ENCODE measurements at regions not wholly inside any gene's neighbourhood (a gene's known extent, or its start where the extent isn't known, plus 50 kb on each side); places are given as distances from the start of the nearest gene placed in this dataset.

DNA sequence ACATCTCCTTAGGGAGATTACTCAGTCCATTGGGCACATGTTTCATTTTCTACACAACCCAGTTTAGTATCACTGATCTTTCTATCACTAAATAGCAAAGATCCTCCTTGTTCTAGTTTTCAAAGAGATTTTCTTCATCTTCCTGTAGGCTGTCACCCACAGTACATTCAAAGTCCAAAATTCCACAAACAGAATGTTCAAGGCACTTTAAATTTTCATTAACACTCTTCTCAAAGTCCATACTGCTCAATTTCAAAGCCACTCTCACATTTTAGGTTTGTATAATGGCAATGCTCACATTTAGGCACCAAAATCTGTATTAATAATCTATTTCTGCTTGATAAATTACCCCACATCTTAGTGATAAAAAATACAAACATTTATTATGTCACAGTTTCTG lies 152.8 kb downstream of the FSIP2 start:
- CTCF ChIA-PET: no interaction called here
- Mint-ChIP-seq H3K27ac (no peak overlapping the region), H3K9me3 (peaks cover 0 to 5% (median 0%) of the 10 kb centered on the region in 5 donors), H3K4me3 (no peak overlapping the region), H3K36me3 (no peaks in the 10 kb centered on the region), H3K4me1 (no peaks in the 10 kb centered on the region), H3K27me3 (peaks cover 0 to 2% of the 10 kb centered on the region in 2 donors)
- Histone ChIP-seq H3K36me3 (ENCODE audit: insufficient read depth, low read length) (no peaks in the 10 kb centered on the region), H3K4me3 (ENCODE audit: low read length) (no peak overlapping the region), H3K27ac (ENCODE audit: low read depth, low read length) (no peak overlapping the region), H3K9me3 (ENCODE audit: low read length) (no peaks in the 10 kb centered on the region), H3K4me1 (ENCODE audit: insufficient read depth, low read length) (no peaks in the 10 kb centered on the region), H3K27me3 (ENCODE audit: insufficient read depth, low read length, poor library complexity, severe bottlenecking) (no peaks in the 10 kb centered on the region)
- DNase-seq: no peak
- POLR2A ChIA-PET: no interaction called here

DNA sequence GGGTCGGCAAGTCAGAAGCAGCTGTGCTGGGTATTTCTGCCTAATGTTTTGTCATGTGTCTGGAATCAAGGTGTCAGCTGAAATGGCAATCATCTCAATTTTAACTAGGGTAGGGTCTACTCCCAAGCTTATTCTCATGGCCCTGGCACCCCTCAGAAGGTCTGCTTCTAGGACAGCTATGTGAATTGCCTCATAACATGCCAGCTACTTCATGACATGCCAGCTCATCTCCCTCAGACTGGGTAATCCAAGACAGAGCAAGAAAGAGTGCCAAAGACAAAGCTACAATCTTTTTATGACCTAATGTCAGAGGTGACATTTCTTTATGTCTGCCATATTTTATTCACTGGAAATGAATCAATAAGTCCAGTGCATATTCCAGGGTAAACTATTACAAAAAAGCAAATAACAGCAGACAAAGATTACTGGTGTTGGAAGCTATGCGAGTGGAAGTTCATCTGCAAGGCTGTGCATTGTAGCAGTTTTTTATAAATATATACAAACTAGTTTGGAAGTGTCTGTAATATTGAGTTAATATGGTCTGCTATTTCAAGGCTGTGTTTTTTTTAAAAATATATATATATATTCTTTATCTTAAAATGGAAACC lies 153.3 kb downstream of the FSIP2 start:
- Histone ChIP-seq H3K4me3 (ENCODE audit: low read length) (no peak overlapping the region), H3K4me1 (ENCODE audit: insufficient read depth, low read length) (no peaks in the 10 kb centered on the region), H3K9me3 (ENCODE audit: low read length) (no peaks in the 10 kb centered on the region), H3K27ac (ENCODE audit: low read depth, low read length) (no peak overlapping the region), H3K36me3 (ENCODE audit: insufficient read depth, low read length) (no peaks in the 10 kb centered on the region), H3K27me3 (ENCODE audit: insufficient read depth, low read length, poor library complexity, severe bottlenecking) (no peaks in the 10 kb centered on the region)
- ChIA-PET POLR2A (no interaction called here), CTCF (no interaction called here)
- no peak overlapping the region for H3K27ac Mint-ChIP-seq
- H3K36me3 Mint-ChIP-seq: no peaks in the 10 kb centered on the region
- H3K4me3 Mint-ChIP-seq: no peak overlapping the region
- peaks cover 0 to 5% (median 0%) of the 10 kb centered on the region in 5 donors for H3K9me3 Mint-ChIP-seq
- no peaks in the 10 kb centered on the region for H3K4me1 Mint-ChIP-seq
- DNase-seq: no peak
- H3K27me3 Mint-ChIP-seq: peaks cover 0 to 2% of the 10 kb centered on the region in 2 donors

DNA sequence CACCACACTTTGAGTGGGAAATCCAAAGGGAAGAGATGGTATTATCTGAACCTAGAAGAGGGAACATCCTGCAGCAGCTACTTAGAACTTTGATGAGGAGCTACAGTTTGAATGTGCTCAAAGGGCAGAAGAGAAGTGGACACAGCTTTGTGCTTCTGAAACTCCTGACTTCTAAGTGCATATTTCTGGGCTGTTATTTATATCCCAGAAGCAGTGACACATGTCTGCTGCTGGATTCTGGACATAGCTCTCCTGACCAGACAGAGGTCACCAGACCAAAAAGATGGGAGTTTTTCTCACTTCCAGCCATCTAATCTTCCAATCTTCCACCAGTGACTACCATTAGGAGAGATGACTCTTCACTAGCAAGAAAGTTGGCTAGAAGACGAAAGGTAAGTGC lies 153.9 kb downstream of the FSIP2 start:
- Mint-ChIP-seq H3K4me1 (no peaks in the 10 kb centered on the region), H3K27me3 (peaks cover 0 to 2% of the 10 kb centered on the region in 2 donors), H3K4me3 (no peak overlapping the region), H3K36me3 (no peaks in the 10 kb centered on the region), H3K9me3 (peaks cover 0 to 5% (median 0%) of the 10 kb centered on the region in 5 donors), H3K27ac (no peak overlapping the region)
- Histone ChIP-seq H3K4me1 (ENCODE audit: insufficient read depth, low read length) (no peaks in the 10 kb centered on the region), H3K4me3 (ENCODE audit: low read length) (no peak overlapping the region), H3K36me3 (ENCODE audit: insufficient read depth, low read length) (no peaks in the 10 kb centered on the region), H3K27me3 (ENCODE audit: insufficient read depth, low read length, poor library complexity, severe bottlenecking) (no peaks in the 10 kb centered on the region), H3K9me3 (ENCODE audit: low read length) (no peaks in the 10 kb centered on the region), H3K27ac (ENCODE audit: low read depth, low read length) (no peak overlapping the region)
- ChIA-PET CTCF (no interaction called here), POLR2A (no interaction called here)
- no peak for DNase-seq

DNA sequence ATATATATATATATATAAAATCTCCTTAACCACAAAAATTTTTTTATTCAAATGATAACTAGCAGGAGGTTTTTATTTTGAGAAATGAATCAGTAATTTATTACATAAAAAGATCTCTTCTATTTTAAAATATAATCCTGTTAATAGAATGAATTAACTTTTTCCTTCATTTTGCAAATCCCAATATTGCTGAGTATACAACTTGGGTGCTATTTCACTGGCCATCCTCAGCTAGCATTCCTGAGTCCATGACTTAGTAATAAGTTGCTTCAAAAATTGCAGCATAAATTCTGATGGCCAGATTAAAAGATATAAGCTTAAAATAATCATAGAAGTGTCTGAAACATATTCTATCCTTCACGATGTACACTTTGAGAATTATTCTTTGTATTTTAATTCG lies 155.6 kb downstream of the FSIP2 start:
- H3K9me3 Mint-ChIP-seq: peaks cover 0 to 6% (median 0%) of the 10 kb centered on the region in 5 donors
- CTCF ChIA-PET: no interaction called here

DNA sequence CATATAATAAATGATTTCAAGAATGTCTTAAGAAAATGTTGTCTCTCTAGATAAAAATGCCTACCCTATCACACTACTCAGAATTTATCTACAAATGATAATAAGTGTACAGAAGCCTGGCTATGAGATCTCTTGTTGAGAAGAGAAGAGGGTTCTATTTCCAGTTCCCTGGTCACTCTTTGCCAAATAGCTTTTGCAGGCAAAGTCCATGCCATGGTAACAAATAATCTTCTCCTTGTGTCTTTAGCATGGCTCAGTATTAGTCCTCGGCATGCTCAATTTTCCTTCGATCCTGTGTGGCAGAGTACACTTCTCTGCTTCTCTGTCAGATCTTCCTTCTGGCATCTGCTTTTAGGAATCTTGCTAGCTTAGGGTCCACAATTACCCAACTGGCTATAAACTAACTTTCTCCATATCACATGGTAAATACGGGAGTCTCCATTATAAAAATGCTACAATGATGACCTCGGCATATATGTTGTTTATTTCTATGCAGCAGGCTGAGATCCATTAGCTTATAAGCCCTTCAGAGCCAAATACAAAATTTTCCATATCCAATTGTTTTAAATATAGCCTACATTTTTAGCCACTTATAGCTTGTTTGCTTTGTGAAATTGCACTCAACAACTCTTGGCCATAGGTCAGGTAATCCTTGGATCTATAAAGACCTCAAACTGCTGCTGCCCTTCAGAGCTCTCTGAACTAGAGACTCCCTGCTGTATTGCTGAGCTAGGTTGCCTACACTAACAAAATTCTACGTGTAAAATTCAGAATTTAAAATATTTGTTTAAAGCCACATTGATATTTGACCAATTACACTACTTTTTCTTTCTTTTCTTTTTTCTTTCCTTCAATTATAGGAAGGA lies 157.5 kb downstream of the FSIP2 start:
- H3K27me3 Mint-ChIP-seq: peaks cover 0 to 2% of the 10 kb centered on the region in 2 donors
- no peak overlapping the region for H3K27ac Mint-ChIP-seq
- ChIA-PET CTCF (no interaction called here), POLR2A (no interaction called here)
- no peak overlapping the region for H3K27ac ChIP-seq (ENCODE audit: low read depth, low read length)
- H3K4me3 ChIP-seq (ENCODE audit: low read length): no peak overlapping the region
- H3K27me3 ChIP-seq (ENCODE audit: insufficient read depth, low read length, poor library complexity, severe bottlenecking): no peaks in the 10 kb centered on the region
- H3K4me3 Mint-ChIP-seq: no peak overlapping the region
- H3K4me1 ChIP-seq (ENCODE audit: insufficient read depth, low read length): no peaks in the 10 kb centered on the region
- no peaks in the 10 kb centered on the region for H3K36me3 ChIP-seq (ENCODE audit: insufficient read depth, low read length)
- H3K9me3 Mint-ChIP-seq: peaks cover 0 to 4% (median 0%) of the 10 kb centered on the region in 5 donors
- DNase-seq: no peak
- H3K36me3 Mint-ChIP-seq: no peaks in the 10 kb centered on the region
- H3K9me3 ChIP-seq (ENCODE audit: low read length): no peaks in the 10 kb centered on the region
- H3K4me1 Mint-ChIP-seq: no peaks in the 10 kb centered on the region

More for the DNA sequence above, 155.6 kb downstream of the FSIP2 start:
- no peak overlapping the region for H3K27ac ChIP-seq (ENCODE audit: low read depth, low read length)
- DNase-seq: no peak
- H3K4me1 Mint-ChIP-seq: no peaks in the 10 kb centered on the region
- H3K27me3 ChIP-seq (ENCODE audit: insufficient read depth, low read length, poor library complexity, severe bottlenecking): no peaks in the 10 kb centered on the region
- no peaks in the 10 kb centered on the region for H3K36me3 Mint-ChIP-seq
- no peak overlapping the region for H3K27ac Mint-ChIP-seq
- no peak overlapping the region for H3K4me3 ChIP-seq (ENCODE audit: low read length)
- H3K4me1 ChIP-seq (ENCODE audit: insufficient read depth, low read length): no peaks in the 10 kb centered on the region
- no peak overlapping the region for H3K4me3 Mint-ChIP-seq
- no peaks in the 10 kb centered on the region for H3K36me3 ChIP-seq (ENCODE audit: insufficient read depth, low read length)
- H3K27me3 Mint-ChIP-seq: peaks cover 0 to 2% of the 10 kb centered on the region in 2 donors
- POLR2A ChIA-PET: no interaction called here
- H3K9me3 ChIP-seq (ENCODE audit: low read length): no peaks in the 10 kb centered on the region

DNA sequence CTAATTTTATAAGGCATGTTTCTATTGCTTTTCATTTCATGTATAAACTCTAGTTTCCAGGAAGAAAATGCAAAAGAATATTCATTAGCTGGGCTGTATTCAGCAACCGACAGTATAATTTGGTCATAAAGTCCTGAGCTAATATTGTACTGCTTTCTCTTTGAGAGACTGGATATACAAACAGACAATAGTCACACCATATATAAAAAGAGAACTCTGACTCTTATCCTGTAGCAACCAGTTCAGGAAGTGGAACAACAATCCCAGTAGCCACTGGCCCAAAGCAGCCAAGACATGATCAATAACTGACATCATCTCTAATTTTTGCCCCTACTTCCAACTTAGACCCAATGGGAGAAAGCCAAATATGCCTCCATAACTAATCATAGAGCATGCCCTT lies 160.8 kb downstream of the FSIP2 start:
- CTCF ChIA-PET: no interaction called here
- no peaks in the 10 kb centered on the region for H3K36me3 ChIP-seq (ENCODE audit: insufficient read depth, low read length)
- no peak overlapping the region for H3K27ac ChIP-seq (ENCODE audit: low read depth, low read length)
- Mint-ChIP-seq H3K4me3 (no peak overlapping the region), H3K9me3 (peaks cover 0 to 8% (median 0%) of the 10 kb centered on the region in 5 donors), H3K27me3 (no peaks in the 10 kb centered on the region), H3K36me3 (no peaks in the 10 kb centered on the region), H3K4me1 (no peaks in the 10 kb centered on the region), H3K27ac (no peak overlapping the region)
- POLR2A ChIA-PET: no interaction called here
- H3K27me3 ChIP-seq (ENCODE audit: insufficient read depth, low read length, poor library complexity, severe bottlenecking): no peaks in the 10 kb centered on the region
- no peak for DNase-seq
- no peaks in the 10 kb centered on the region for H3K4me1 ChIP-seq (ENCODE audit: insufficient read depth, low read length)
- no peak overlapping the region for H3K4me3 ChIP-seq (ENCODE audit: low read length)
- H3K9me3 ChIP-seq (ENCODE audit: low read length): no peaks in the 10 kb centered on the region

DNA sequence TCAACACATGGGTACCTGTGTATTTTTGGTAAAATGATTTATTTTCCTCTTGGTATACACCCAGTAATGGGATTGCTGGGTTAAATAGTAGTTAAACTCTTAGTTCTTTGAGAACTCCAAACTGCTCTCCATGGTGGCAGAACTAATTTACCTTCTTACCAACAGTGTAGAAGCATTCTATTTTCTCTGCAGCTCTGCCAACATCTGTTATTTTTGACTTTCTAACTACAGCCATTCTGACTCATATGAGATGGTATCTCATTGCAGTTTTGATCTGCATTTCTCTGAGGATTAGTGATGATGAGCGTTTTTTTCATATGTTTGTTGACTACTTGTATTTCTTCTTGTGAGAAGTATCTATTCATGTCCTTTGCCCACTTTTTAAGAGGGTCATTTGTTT lies 180.6 kb downstream of the FSIP2 start:
- DNase-seq: no peak
- Mint-ChIP-seq H3K27me3 (no peaks in the 10 kb centered on the region), H3K9me3 (peaks cover 0 to 17% (median 8%) of the 10 kb centered on the region in 5 donors), H3K36me3 (peaks cover 0 to 4% (median 0%) of the 10 kb centered on the region in 3 donors), H3K4me3 (no peak overlapping the region), H3K4me1 (no peaks in the 10 kb centered on the region), H3K27ac (no peak overlapping the region)
- CTCF ChIA-PET: no interaction called here
- H3K36me3 ChIP-seq (ENCODE audit: insufficient read depth, low read length): no peaks in the 10 kb centered on the region
- no peaks in the 10 kb centered on the region for H3K27me3 ChIP-seq (ENCODE audit: insufficient read depth, low read length, poor library complexity, severe bottlenecking)
- H3K4me1 ChIP-seq (ENCODE audit: insufficient read depth, low read length): no peaks in the 10 kb centered on the region
- H3K4me3 ChIP-seq (ENCODE audit: low read length): no peak overlapping the region
- no peak overlapping the region for H3K27ac ChIP-seq (ENCODE audit: low read depth, low read length)
- no peaks in the 10 kb centered on the region for H3K9me3 ChIP-seq (ENCODE audit: low read length)
- POLR2A ChIA-PET: no interaction called here

DNA sequence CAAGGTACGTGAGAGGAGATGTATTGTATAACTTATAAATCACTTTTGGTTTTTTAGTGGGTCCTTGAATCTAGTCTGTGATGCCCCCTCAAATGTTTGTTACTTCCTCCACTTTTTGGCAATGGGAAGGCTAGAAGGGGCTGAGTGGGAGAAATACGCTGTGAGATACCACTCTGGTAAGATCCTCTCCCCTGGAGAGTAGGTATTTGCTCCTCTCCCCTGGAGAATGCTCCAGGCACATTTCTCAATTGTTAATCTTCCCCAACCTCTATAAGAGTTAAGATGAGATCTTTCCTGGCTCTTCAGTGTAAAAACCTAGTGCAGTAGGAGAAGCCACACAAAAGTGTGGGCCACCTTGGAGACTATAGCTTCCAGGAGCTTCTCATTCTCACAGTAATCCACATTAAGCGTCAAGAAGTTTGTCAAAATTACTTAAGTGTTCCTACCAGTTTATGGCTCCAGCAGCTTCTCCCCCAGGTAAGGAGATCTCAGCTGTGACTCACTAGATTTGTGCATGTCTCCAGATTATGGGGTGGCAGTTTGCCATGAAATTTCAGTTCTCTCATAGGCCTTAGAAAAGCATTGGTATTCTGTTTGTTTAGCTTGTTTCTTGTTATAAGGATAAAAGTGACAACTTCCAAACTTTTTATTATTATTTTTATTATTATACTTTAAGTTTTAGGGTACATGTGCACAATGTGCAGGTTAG lies 182.6 kb downstream of the FSIP2 start:
- H3K27ac Mint-ChIP-seq: no peak overlapping the region
- POLR2A ChIA-PET: no interaction called here
- peaks cover 0 to 17% (median 10%) of the 10 kb centered on the region in 5 donors for H3K9me3 Mint-ChIP-seq

More for the DNA sequence above, 182.6 kb downstream of the FSIP2 start:
- no peak overlapping the region for H3K4me3 ChIP-seq (ENCODE audit: low read length)
- Mint-ChIP-seq H3K36me3 (peaks cover 0 to 4% (median 0%) of the 10 kb centered on the region in 3 donors), H3K4me3 (no peak overlapping the region), H3K4me1 (no peaks in the 10 kb centered on the region), H3K27me3 (no peaks in the 10 kb centered on the region)
- CTCF ChIA-PET: no interaction called here
- no peaks in the 10 kb centered on the region for H3K9me3 ChIP-seq (ENCODE audit: low read length)
- no peaks in the 10 kb centered on the region for H3K27me3 ChIP-seq (ENCODE audit: insufficient read depth, low read length, poor library complexity, severe bottlenecking)
- no peak overlapping the region for H3K27ac ChIP-seq (ENCODE audit: low read depth, low read length)
- H3K4me1 ChIP-seq (ENCODE audit: insufficient read depth, low read length): no peaks in the 10 kb centered on the region
- H3K36me3 ChIP-seq (ENCODE audit: insufficient read depth, low read length): no peaks in the 10 kb centered on the region
- DNase-seq: no peak

Measured in CD8-positive, alpha-beta memory T cell (primary cell).